ENCODE measurements at regions not wholly inside any gene's neighbourhood (a gene's known extent, or its start where the extent isn't known, plus 50 kb on each side); places are given as distances from the start of the nearest gene placed in this dataset.

- no peak for DNase-seq
- H3K27ac ChIP-seq (replicated peaks): no peak overlapping the region
- no peaks in the 10 kb centered on the region for H3K4me1 ChIP-seq
- intact Hi-C loops (cut with micrococcal nuclease): no loop called here
- no peak overlapping the region for H3K4me3 ChIP-seq
- no peaks in the 10 kb centered on the region for H3K36me3 ChIP-seq
- H3K9me3 ChIP-seq (replicated peaks): peaks cover 17% of the 10 kb centered on the region
- no peaks in the 10 kb centered on the region for H3K27me3 ChIP-seq (ENCODE audit: low read depth)
- no peak for TF ChIP-seq CTCF (IDR thresholded peaks at IDR 0.05; ENCODE audit: borderline replicate concordance)
Measured at GRCh38 chr12:63423839-63424238, 244.5 kb downstream of the DPY19L2 start.

GRCh38 chr12:63420206-63420644 lies 248.1 kb downstream of the DPY19L2 start:
- intact Hi-C loops (cut with micrococcal nuclease): no loop called here
- peak; percentile 15 for DNase-seq
- no peak overlapping the region for H3K4me3 ChIP-seq
- TF ChIP-seq CTCF (IDR thresholded peaks at IDR 0.05; ENCODE audit: borderline replicate concordance): peak; percentile 68
- H3K36me3 ChIP-seq: no peaks in the 10 kb centered on the region
- H3K4me1 ChIP-seq: no peaks in the 10 kb centered on the region
- H3K27ac ChIP-seq (replicated peaks): no peak overlapping the region
- H3K27me3 ChIP-seq (ENCODE audit: low read depth): no peaks in the 10 kb centered on the region
- H3K9me3 ChIP-seq (replicated peaks): peaks cover 22% of the 10 kb centered on the region

GRCh38 chr12:63419154-63419553 lies 249.1 kb downstream of the DPY19L2 start:
- DNase-seq: no peak
- intact Hi-C loops (cut with micrococcal nuclease): no loop called here
- Histone ChIP-seq H3K36me3 (no peaks in the 10 kb centered on the region), H3K9me3 (replicated peaks) (peaks cover 33% of the 10 kb centered on the region), H3K27me3 (ENCODE audit: low read depth) (no peaks in the 10 kb centered on the region), H3K4me1 (no peaks in the 10 kb centered on the region), H3K4me3 (no peak overlapping the region), H3K27ac (replicated peaks) (no peak overlapping the region)
- no peak for TF ChIP-seq CTCF (IDR thresholded peaks at IDR 0.05; ENCODE audit: borderline replicate concordance)

- intact Hi-C loops (cut with micrococcal nuclease): no loop called here
- TF ChIP-seq CTCF (IDR thresholded peaks at IDR 0.05; ENCODE audit: borderline replicate concordance): no peak
- H3K36me3 ChIP-seq: no peaks in the 10 kb centered on the region
- no peak for DNase-seq
- H3K9me3 ChIP-seq (replicated peaks): peaks cover 32% of the 10 kb centered on the region
- no peaks in the 10 kb centered on the region for H3K4me1 ChIP-seq
- H3K4me3 ChIP-seq: no peak overlapping the region
- no peak overlapping the region for H3K27ac ChIP-seq (replicated peaks)
- H3K27me3 ChIP-seq (ENCODE audit: low read depth): no peaks in the 10 kb centered on the region
Measured at GRCh38 chr12:63416788-63417187, 251.5 kb downstream of the DPY19L2 start.

GRCh38 chr12:63415357-63415756 lies 252.9 kb downstream of the DPY19L2 start:
- Histone ChIP-seq H3K4me3 (no peak overlapping the region), H3K36me3 (no peaks in the 10 kb centered on the region), H3K9me3 (replicated peaks) (peaks cover 18% of the 10 kb centered on the region), H3K4me1 (peaks cover under 1% of the 10 kb centered on the region), H3K27me3 (ENCODE audit: low read depth) (no peaks in the 10 kb centered on the region), H3K27ac (replicated peaks) (no peak overlapping the region)
- no peak for DNase-seq
- no peak for TF ChIP-seq CTCF (IDR thresholded peaks at IDR 0.05; ENCODE audit: borderline replicate concordance)
- intact Hi-C loops (cut with micrococcal nuclease): no loop called here

- Histone ChIP-seq H3K27me3 (ENCODE audit: low read depth) (no peaks in the 10 kb centered on the region), H3K4me3 (no peak overlapping the region), H3K36me3 (no peaks in the 10 kb centered on the region), H3K9me3 (replicated peaks) (peaks cover 31% of the 10 kb centered on the region), H3K27ac (replicated peaks) (no peak overlapping the region), H3K4me1 (peaks cover 12% of the 10 kb centered on the region)
- no peak for DNase-seq
- intact Hi-C loops (cut with micrococcal nuclease): no loop called here
- TF ChIP-seq CTCF (IDR thresholded peaks at IDR 0.05; ENCODE audit: borderline replicate concordance): no peak
Measured at GRCh38 chr12:63410197-63410596, 258.1 kb downstream of the DPY19L2 start.

All from left ventricle myocardium inferior (tissue), 1 donor.